ENCODE measurements at regions not wholly inside any gene's neighbourhood (a gene's known extent, or its start where the extent isn't known, plus 50 kb on each side); places are given as distances from the start of the nearest gene placed in this dataset.

- Mint-ChIP-seq H3K27ac (no peak overlapping the region), H3K27me3 (ENCODE audit: insufficient read depth, low read depth) (no peaks in the 10 kb centered on the region), H3K9me3 (no peaks in the 10 kb centered on the region), H3K4me1 (peaks cover 9% of the 10 kb centered on the region), H3K36me3 (no peaks in the 10 kb centered on the region), H3K4me3 (no peak overlapping the region)
- Histone ChIP-seq H3K27me3 (no peaks in the 10 kb centered on the region), H3K27ac (no peak overlapping the region), H2AFZ (replicated peaks) (peak overlapping the region; percentile 64), H3K9me3 (ENCODE audit: low read depth) (no peaks in the 10 kb centered on the region), H3F3A (ENCODE audit: low read depth) (no peaks in the 10 kb centered on the region), H3K79me2 (ENCODE audit: low read depth) (no peaks in the 10 kb centered on the region), H3K4me1 (peaks cover 14% of the 10 kb centered on the region), H3K4me3 (no peak overlapping the region), H4K20me1 (ENCODE audit: low read depth) (no peaks in the 10 kb centered on the region), H3K36me3 (no peaks in the 10 kb centered on the region), H3K9ac (no peak overlapping the region), H3K4me2 (peak overlapping the region; percentile 23)
- DNase-seq (ENCODE audit: low spot score), result peak; percentile 17
- TF ChIP-seq EZH2 (IDR thresholded peaks at IDR 0.05) (no peak), CTCF (IDR thresholded peaks at IDR 0.05) (no peak), EZH2phosphoT487 (IDR thresholded peaks at IDR 0.05) (no peak)
Measured at GRCh38 chr7:49089717-49090116, 165.4 kb downstream of the CDC14C start.

- H4K20me1 ChIP-seq (ENCODE audit: low read depth), result no peaks in the 10 kb centered on the region
- H3K36me3 Mint-ChIP-seq, result no peaks in the 10 kb centered on the region
- H3K9ac ChIP-seq, result no peak overlapping the region
- H3K27ac Mint-ChIP-seq, result no peak overlapping the region
- no peak overlapping the region for H3K4me2 ChIP-seq
- H3K27me3 ChIP-seq, result no peaks in the 10 kb centered on the region
- no peaks in the 10 kb centered on the region for H3K36me3 ChIP-seq
- H3K27ac ChIP-seq, result no peak overlapping the region
- no peaks in the 10 kb centered on the region for H3K9me3 ChIP-seq (ENCODE audit: low read depth)
- no peak overlapping the region for H3K4me3 Mint-ChIP-seq
- no peaks in the 10 kb centered on the region for H3K79me2 ChIP-seq (ENCODE audit: low read depth)
- no peaks in the 10 kb centered on the region for H3K9me3 Mint-ChIP-seq
- H3K27me3 Mint-ChIP-seq (ENCODE audit: insufficient read depth, low read depth), result no peaks in the 10 kb centered on the region
- H2AFZ ChIP-seq (replicated peaks), result peak overlapping the region; percentile 60
- H3K4me1 ChIP-seq, result peaks cover 14% of the 10 kb centered on the region
- DNase-seq (ENCODE audit: low spot score), result no peak
- no peak overlapping the region for H3K4me3 ChIP-seq
- H3K4me1 Mint-ChIP-seq, result peaks cover 16% of the 10 kb centered on the region
- TF ChIP-seq CTCF (IDR thresholded peaks at IDR 0.05), result no peak
- no peak for TF ChIP-seq EZH2phosphoT487 (IDR thresholded peaks at IDR 0.05)
- no peak for TF ChIP-seq EZH2 (IDR thresholded peaks at IDR 0.05)
- H3F3A ChIP-seq (ENCODE audit: low read depth), result no peaks in the 10 kb centered on the region
Measured at GRCh38 chr7:49091089-49091488, 166.7 kb downstream of the CDC14C start.

- Histone ChIP-seq H3K9me3 (ENCODE audit: low read depth) (no peaks in the 10 kb centered on the region), H3K27ac (no peak overlapping the region), H3K9ac (no peak overlapping the region), H3K4me1 (peaks cover 14% of the 10 kb centered on the region), H3K79me2 (ENCODE audit: low read depth) (no peaks in the 10 kb centered on the region), H3F3A (ENCODE audit: low read depth) (no peaks in the 10 kb centered on the region), H2AFZ (replicated peaks) (peak overlapping the region; percentile 60), H3K27me3 (no peaks in the 10 kb centered on the region), H4K20me1 (ENCODE audit: low read depth) (no peaks in the 10 kb centered on the region), H3K4me2 (no peak overlapping the region), H3K36me3 (no peaks in the 10 kb centered on the region), H3K4me3 (no peak overlapping the region)
- Mint-ChIP-seq H3K27me3 (ENCODE audit: insufficient read depth, low read depth) (no peaks in the 10 kb centered on the region), H3K36me3 (no peaks in the 10 kb centered on the region), H3K27ac (no peak overlapping the region), H3K4me1 (peaks cover 16% of the 10 kb centered on the region), H3K4me3 (no peak overlapping the region), H3K9me3 (no peaks in the 10 kb centered on the region)
- no peak for TF ChIP-seq CTCF (IDR thresholded peaks at IDR 0.05)
- TF ChIP-seq EZH2 (IDR thresholded peaks at IDR 0.05), result no peak
- TF ChIP-seq EZH2phosphoT487 (IDR thresholded peaks at IDR 0.05), result no peak
- no peak for DNase-seq (ENCODE audit: low spot score)
Measured at GRCh38 chr7:49091519-49091918, 167.2 kb downstream of the CDC14C start.
